Neural cell (in vitro differentiated cells): ENCODE measurements at regions not wholly inside any gene's neighbourhood (a gene's known extent, or its start where the extent isn't known, plus 50 kb on each side); places are given as distances from the start of the nearest gene placed in this dataset.
"Not testable (repeated sequence)": the region's sequence is repeated elsewhere in the genome, so short reads cannot be mapped to it uniquely, and the experiment has no call there.

Experiments
- H2AFZ ChIP-seq: fragments of 200-600, 300-800 bp; sonication (generic), shearing (Covaris generic); 2 replicates; pipeline ENCODE4 v1.6.0; 2014; ENCODE audit warnings: low read depth, mild to moderate bottlenecking, antibody characterized with exemption, low read length, moderate library complexity
- H3F3A ChIP-seq: fragments of 200-600 bp; shearing (Covaris generic); 2 replicates; pipeline ENCODE4 v1.6.1; 2016; ENCODE audit warnings: mild to moderate bottlenecking, moderate library complexity, mixed read lengths, antibody characterized with exemption, low read length; ENCODE audit not compliant: insufficient read depth, poor library complexity, severe bottlenecking
- H3K27ac ChIP-seq: fragments of 200-600, 300-800 bp; sonication (generic), shearing (Covaris generic); 2 replicates; pipeline ENCODE4 v1.5.1; 2014; ENCODE audit warnings: mild to moderate bottlenecking, low read length, moderate library complexity
- H3K27me3 ChIP-seq: fragments of 300-800, 200-600 bp; sonication (generic), shearing (Covaris generic); 2 replicates; pipeline ENCODE4 v1.6.0; 2014; ENCODE audit warnings: mild to moderate bottlenecking, low read depth, low read length, moderate library complexity; ENCODE audit not compliant: insufficient read depth
- H3K36me3 ChIP-seq: fragments of 300-800, 200-600 bp; sonication (generic), shearing (Covaris generic); 2 replicates; pipeline ENCODE4 v1.5.1; 2014; ENCODE audit warnings: mild to moderate bottlenecking, antibody characterized with exemption, low read length, moderate library complexity; ENCODE audit not compliant: insufficient read depth
- H3K4me2 ChIP-seq: fragments of 300-800, 200-600 bp; sonication (generic), shearing (Covaris generic); 2 replicates; pipeline ENCODE4 v1.6.0; 2014; ENCODE audit warnings: mild to moderate bottlenecking, low read length
- H3K4me3 ChIP-seq: fragments of 300-800, 200-600 bp; sonication (generic), shearing (Covaris generic); 2 replicates; pipeline ENCODE4 v1.5.1; 2014; ENCODE audit warnings: mild to moderate bottlenecking, low read length, moderate library complexity
- H3K79me2 ChIP-seq: fragments of 200-600 bp; shearing (Covaris generic); replicated peaks from 2 replicates; pipeline ENCODE4 v1.6.0; 2014; ENCODE audit warnings: mild to moderate bottlenecking, low read length, moderate library complexity; ENCODE audit not compliant: insufficient read depth
- H3K9ac ChIP-seq: fragments of 300-800, 200-600 bp; sonication (generic), shearing (Covaris generic); 2 replicates; pipeline ENCODE4 v1.6.1; 2016; ENCODE audit warnings: mild to moderate bottlenecking, low read length, mixed read lengths
- H3K9me2 ChIP-seq: fragments of 200-600 bp; shearing (Covaris generic); 2 replicates; pipeline ENCODE4 v1.6.1; 2016; ENCODE audit warnings: mild to moderate bottlenecking, low read length, mixed read lengths; ENCODE audit not compliant: insufficient read depth
- H3K9me3 ChIP-seq: fragments of 200-600, 300-800 bp; sonication (generic), shearing (Covaris generic); 2 replicates; pipeline ENCODE4 v1.6.1; 2016; ENCODE audit warnings: mild to moderate bottlenecking, mixed run types, low read length, moderate library complexity, mixed read lengths
- H4K20me1 ChIP-seq: fragments of 200-600 bp; shearing (Covaris generic); 2 replicates; pipeline ENCODE4 v1.6.1; 2016; ENCODE audit warnings: mild to moderate bottlenecking, mixed run types; ENCODE audit not compliant: insufficient read depth
- CTCF ChIP-seq: fragments of 450-650 bp; IDR thresholded peaks from 2 replicates; pipeline ENCODE4 v1.5.1; 2014; ENCODE audit warnings: antibody characterized with exemption, mild to moderate bottlenecking, moderate library complexity; ENCODE audit not compliant: poor library complexity, severe bottlenecking
- EP300 ChIP-seq: fragments of 450-650 bp; conservative IDR thresholded peaks from 2 replicates; pipeline ENCODE4 v1.6.1; 2014; ENCODE audit warnings: antibody characterized with exemption, mild to moderate bottlenecking, moderate library complexity; ENCODE audit not compliant: poor library complexity, severe bottlenecking
- EZH2 ChIP-seq: fragments of 200-600, 300-800 bp; shearing (Covaris generic), sonication (generic); IDR thresholded peaks from 2 replicates; pipeline ENCODE4 v1.6.1; 2014; ENCODE audit warnings: antibody characterized with exemption, low read length, borderline replicate concordance, mild to moderate bottlenecking; ENCODE audit not compliant: insufficient read depth, poor library complexity, severe bottlenecking
- MXI1 ChIP-seq: fragments of 450-650 bp; conservative IDR thresholded peaks from 2 replicates; pipeline ENCODE4 v1.6.1; 2014; ENCODE audit warnings: antibody characterized with exemption, mild to moderate bottlenecking; ENCODE audit not compliant: poor library complexity, severe bottlenecking
- POLR2AphosphoS5 ChIP-seq: IDR thresholded peaks from 2 replicates; pipeline ENCODE4 v1.6.1; 2012
- RAD21 ChIP-seq: fragments of 450-650 bp; conservative IDR thresholded peaks from 2 replicates; pipeline ENCODE4 v1.6.1; 2014; ENCODE audit warnings: antibody characterized with exemption, mild to moderate bottlenecking, moderate library complexity
- REST ChIP-seq: IDR thresholded peaks from 2 replicates; pipeline ENCODE4 v1.6.1; 2012; ENCODE audit warnings: borderline replicate concordance
- SMC3 ChIP-seq: fragments of 450-650 bp; conservative IDR thresholded peaks from 2 replicates; pipeline ENCODE4 v1.6.1; 2014; ENCODE audit warnings: antibody characterized with exemption, mild to moderate bottlenecking, moderate library complexity; ENCODE audit not compliant: poor library complexity
- TAF1 ChIP-seq: IDR thresholded peaks from 2 replicates; pipeline ENCODE4 v1.6.1; 2012; ENCODE audit warnings: low read depth

GRCh38 chr21:35502821-35503220 lies 453.7 kb upstream of the RUNX1 start:
- Histone ChIP-seq H3K9me3 (no peaks in the 10 kb centered on the region), H2AFZ (no peak overlapping the region), H4K20me1 (no peaks in the 10 kb centered on the region), H3K4me2 (no peak overlapping the region), H3K4me3 (no peak overlapping the region), H3K9ac (no peak overlapping the region), H3K27me3 (no peaks in the 10 kb centered on the region), H3K36me3 (no peaks in the 10 kb centered on the region), H3F3A (no peaks in the 10 kb centered on the region), H3K9me2 (no peaks in the 10 kb centered on the region), H3K79me2 (no peaks in the 10 kb centered on the region), H3K27ac (no peak overlapping the region)
- TF ChIP-seq TAF1 (no peak), RAD21 (no peak), SMC3 (no peak), MXI1 (no peak), POLR2AphosphoS5 (no peak), CTCF (no peak), EZH2 (no peak), EP300 (no peak), REST (no peak)

GRCh38 chr21:35497522-35497921 lies 448.4 kb upstream of the RUNX1 start:
- H3K27ac ChIP-seq, H3K27me3 ChIP-seq, H3K4me3 ChIP-seq, H3K36me3 ChIP-seq, H3K9me3 ChIP-seq, H3F3A ChIP-seq, H3K9me2 ChIP-seq, H2AFZ ChIP-seq, H3K9ac ChIP-seq, H4K20me1 ChIP-seq, H3K4me2 ChIP-seq, H3K79me2 ChIP-seq: not testable (repeated sequence)

- Histone ChIP-seq H3K4me2 (no peak overlapping the region), H3K27ac (no peak overlapping the region), H3K27me3 (no peaks in the 10 kb centered on the region), H3K79me2 (no peaks in the 10 kb centered on the region), H3K9me3 (no peaks in the 10 kb centered on the region), H4K20me1 (no peaks in the 10 kb centered on the region), H3K9me2 (no peaks in the 10 kb centered on the region), H3K9ac (no peak overlapping the region), H3K4me3 (no peak overlapping the region), H3K36me3 (no peaks in the 10 kb centered on the region), H2AFZ (no peak overlapping the region), H3F3A (no peaks in the 10 kb centered on the region)
- TF ChIP-seq REST = no peak
- no peak for TF ChIP-seq RAD21
- no peak for TF ChIP-seq EP300
- no peak for TF ChIP-seq TAF1
- TF ChIP-seq POLR2AphosphoS5 = no peak
- no peak for TF ChIP-seq MXI1
- TF ChIP-seq EZH2 = no peak
- TF ChIP-seq SMC3 = no peak
- no peak for TF ChIP-seq CTCF
Measured at GRCh38 chr21:35491920-35492678, 443.0 kb upstream of the RUNX1 start.
